ENCODE measurements at regions not wholly inside any gene's neighbourhood (a gene's known extent, or its start where the extent isn't known, plus 50 kb on each side); places are given as distances from the start of the nearest gene placed in this dataset.

- TF ChIP-seq CTCF (IDR thresholded peaks at IDR 0.05; ENCODE audit: insufficient read depth, low read length, poor library complexity, severe bottlenecking), result no peak
- no peak for TF ChIP-seq EZH2phosphoT487 (conservative IDR thresholded peaks at IDR 0.05; ENCODE audit: low read length)
Observed at GRCh38 chr10:4546500-4546899, 279.5 kb upstream of the AKR1E2 start.
